IPS-NIHi11 (cell line): ENCODE measurements at regions not wholly inside any gene's neighbourhood (a gene's known extent, or its start where the extent isn't known, plus 50 kb on each side); places are given as distances from the start of the nearest gene placed in this dataset.

Source experiments
- DNase-seq: peaks from one replicate; pipeline ENCODE4 v3.0.0; 2012; ENCODE audit warnings: mixed read lengths, low spot score

DNA sequence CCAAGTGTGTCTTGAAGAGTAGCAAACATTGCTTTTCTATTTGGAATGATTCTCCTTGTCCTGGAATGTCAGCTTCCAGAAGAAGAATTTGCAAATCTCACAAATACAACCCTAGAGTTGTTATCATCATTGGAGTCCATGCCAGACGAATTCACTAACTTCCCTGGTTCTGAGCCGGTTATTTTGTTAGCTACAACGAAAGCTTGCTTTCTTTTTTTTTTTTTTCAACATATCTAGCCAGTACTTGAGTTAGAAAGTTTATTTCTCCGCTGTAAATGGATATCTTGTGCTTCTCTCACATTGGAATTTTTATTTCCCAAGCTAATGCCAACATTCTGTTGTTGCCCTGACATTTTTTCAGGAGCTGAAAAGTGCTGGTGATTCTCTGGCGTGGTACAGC lies 138.1 kb upstream of the POM121L12 start:
- DNase-seq: no peak

DNA sequence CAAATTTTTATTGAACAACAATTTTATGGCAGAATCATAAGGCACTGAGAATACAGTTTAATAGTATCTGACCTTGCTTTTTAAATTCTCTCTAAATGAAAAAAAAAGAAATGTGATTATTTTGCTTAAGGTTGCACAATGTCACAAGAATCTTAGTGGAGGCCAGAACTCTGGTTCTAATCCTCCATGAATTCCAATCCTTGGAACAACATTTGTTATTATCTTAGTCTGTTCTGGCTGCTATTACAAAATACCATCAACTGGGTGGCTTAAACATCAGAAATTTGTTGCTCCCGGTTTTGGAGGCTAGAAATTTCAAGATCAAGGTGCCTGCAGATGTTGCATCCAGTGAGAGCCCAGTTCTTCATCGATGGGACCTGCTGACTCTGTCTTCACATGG lies 158.2 kb upstream of the POM121L12 start:
- no peak for DNase-seq

DNA sequence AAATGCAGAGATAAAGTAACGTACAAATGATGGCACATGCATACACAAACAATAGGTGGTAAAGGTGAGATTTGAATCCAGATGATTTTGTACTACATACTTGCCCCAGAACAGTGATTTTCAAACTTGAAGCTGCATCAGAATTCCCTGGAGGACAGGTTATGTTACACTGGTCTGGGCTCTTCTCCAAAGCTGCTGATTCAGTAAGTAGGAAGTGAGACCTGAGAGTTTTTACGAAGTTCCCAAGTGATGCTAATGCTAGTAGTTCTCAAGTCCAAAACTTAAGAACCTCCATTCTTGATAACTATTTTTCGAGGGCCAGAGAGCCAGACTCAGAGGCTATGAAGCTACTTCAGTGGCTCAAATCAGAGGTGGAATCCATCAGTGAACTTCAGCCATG lies 159.0 kb upstream of the POM121L12 start:
- no peak for DNase-seq

DNA sequence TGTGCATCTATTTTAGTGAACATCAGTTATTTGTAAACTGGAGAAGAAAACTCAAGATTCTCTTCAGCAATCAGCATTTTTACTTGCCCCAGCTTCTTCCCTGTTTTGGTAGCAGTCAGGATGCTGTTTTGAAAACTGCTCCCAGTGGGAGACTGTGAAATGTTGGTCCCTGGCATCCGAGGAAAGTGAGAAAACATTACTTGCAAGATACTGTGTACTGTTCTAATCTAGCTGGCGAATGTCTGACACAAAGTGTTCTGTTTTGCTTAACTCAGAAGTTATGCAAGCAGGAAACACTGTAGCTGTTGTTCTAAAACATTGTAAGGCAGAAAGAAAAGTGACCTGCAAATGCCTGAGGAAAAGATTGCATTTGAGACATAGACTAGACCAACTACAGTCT lies 171.8 kb upstream of the POM121L12 start:
- no peak for DNase-seq

DNA sequence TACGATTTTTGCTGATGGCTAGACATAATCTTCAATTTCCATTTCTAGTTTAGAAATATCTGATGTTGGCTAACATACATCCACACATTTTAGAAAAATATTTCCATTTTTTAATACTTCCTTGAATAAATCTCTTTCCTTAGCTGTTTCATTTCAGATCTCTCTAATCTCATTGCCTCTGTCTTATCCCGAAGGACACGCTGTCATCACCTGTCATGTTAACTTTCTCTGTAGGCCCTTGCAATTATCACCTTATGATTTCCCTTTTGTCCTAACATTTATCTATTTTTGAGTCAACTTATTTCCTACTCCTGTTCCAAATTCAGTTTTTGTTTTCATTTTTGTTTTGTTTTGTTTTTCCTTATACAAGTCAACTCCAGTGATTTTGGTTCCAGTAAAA lies 173.1 kb upstream of the POM121L12 start:
- DNase-seq: no peak

DNA sequence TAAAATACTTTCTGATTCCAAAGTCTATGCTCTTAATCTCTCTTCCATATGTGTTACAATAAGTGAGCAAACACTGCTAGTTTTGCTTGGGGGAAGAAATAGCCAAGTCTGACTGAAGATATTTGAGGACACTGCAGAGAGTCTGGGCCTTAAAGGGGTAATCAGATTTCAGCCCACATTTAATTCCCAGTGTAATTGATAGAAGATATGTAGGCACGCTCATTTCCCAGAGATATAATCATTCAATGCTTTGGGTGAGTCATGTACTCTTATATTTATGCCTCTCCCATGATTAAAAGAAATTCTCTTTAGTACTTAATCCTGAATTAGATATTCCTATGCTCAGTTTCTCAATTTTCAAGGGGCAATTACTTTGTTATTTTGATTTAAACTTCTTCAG lies 178.1 kb upstream of the POM121L12 start:
- no peak for DNase-seq

DNA sequence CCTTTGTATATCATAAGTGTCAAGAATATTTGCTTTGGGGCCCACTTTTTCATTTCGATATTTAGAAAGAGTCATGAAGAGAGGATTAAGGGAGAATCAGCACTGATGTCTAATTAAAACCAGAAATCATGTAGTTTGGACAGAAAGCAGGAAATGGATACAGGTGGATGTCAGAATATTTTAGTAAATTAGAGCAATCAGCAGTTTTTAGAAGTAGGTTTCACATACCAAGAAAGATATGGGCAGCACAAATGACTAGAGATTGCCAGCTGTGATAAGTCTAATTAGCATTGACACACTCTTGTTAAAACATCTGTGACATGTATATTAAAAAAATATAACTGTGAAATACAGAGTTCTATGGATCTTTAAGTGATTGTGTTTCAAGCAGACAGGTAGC lies 180.8 kb upstream of the POM121L12 start:
- no peak for DNase-seq

DNA sequence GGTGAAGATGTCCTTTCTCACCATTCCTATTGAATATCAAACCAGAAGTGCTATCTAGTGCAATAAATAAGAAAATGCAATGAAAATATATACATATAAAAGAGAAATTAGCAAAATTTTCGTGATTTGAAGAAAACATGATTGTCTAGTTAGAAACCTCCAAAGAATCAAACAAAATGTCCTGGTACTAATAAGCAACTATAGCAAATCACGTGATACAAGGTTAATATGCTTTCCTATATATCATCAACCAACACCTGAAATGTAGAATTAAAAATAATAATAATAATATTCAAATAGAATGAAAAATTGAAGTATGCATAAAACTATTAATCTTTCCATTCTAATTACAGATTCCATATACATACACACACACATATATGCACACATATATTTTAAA lies 183.9 kb upstream of the POM121L12 start:
- DNase-seq: no peak

DNA sequence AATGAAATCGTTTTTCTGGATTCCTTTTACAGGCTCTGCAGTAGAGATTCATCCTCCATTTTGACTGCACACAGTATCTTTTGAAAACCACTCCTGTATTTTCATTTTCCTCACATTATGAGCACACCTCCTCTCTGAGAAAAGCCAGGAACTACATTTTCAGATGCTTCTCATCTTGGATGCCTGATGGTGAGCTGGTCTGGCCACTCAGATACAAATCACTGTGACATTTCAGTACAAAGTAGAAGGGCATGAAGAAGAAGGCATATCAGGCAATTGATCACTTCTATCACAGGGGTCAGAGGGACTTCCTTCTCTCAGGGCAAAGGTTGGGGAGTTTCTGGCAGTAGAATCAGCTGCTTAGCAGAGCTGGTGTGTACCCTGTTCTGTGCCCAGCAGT lies 192.0 kb upstream of the POM121L12 start:
- no peak for DNase-seq

DNA sequence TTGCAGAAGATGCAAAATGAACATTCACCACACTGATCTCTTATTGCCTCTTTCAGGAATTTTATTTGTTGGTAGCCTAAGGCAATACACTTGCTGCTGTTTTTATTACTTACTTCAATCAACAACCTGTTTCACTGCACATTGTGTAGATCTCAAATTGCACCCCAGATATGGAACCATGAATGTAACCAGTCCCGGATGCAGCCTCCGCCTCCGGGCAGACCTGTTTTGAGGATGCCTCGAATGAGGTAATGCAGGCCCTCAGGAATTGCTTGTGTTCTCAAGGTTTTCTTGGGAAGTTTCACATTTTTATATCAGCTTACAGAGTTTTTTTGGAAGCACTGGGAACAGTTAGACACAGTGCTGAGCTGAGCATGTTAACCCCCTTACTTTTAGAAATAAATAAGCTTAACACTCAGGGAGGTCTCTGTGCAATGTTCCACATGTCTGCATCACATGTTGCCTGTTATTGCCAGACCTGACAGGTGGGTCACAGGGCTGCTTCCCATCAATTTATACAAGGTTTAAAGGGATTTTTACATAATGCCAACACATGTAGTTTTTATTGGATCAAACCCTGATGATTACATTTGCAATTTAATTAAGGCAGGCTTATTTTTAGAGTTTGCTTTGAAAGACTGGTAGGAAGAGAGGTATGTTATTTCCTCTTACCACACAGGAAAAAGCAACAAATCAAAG lies 193.1 kb upstream of the POM121L12 start:
- DNase-seq: no peak

DNA sequence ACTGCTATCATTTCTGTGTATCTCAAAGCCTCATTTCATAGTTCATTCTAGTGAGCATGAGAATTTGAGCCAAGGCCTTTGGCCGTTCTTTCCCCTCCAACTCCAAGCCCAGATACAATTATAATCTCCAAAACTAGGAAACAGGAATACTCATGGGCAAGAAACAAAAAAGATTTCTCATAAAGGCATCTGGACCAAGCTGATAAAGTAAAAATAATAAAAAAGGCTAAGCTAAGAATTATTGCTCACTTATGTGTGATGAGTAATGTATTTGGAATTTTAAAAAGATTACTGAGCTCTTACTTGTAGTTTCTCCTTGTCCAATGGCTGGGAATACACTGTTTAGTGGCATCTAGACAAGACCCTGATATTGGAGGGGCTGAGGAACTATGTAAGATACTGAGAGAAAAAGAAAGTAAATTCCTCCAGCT lies 196.4 kb upstream of the POM121L12 start:
- DNase-seq: no peak

DNA sequence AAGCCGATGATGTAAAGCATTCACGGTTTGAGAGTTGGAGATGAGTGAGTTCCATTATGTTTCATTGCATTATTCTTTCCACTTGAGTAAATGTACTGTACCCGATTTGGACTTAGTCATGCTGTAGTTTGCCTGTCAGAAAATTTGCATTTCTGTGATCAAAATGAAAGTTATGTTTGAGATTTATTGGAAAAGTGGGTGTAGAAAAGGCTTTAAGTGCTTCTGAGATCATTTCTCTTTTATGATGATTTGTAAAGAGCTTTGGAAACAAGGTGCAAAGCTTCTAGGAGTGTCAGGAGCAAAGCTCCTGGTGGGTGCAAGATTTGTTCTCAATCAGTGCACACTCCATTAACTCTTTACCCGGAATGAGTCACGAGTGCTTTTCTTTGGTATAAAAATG lies 204.1 kb upstream of the POM121L12 start:
- no peak for DNase-seq

DNA sequence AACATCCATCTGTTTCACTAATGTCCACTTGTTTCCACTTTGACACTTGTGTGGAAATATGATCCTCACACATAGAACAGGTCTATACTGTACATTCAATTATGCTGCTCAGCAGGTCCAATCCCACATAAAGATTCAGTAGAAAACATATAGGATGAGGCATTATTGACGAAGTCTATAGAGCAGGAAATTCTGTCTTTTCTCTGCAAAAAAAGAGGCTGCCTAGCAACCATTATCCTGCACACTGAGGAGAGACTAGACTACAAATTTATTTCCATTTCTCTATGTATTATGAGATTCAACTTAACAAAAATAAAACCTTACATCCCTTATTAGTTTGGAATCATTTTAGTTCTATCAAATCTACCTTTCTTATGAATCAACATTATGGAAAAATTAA lies 204.6 kb upstream of the POM121L12 start:
- no peak for DNase-seq

DNA sequence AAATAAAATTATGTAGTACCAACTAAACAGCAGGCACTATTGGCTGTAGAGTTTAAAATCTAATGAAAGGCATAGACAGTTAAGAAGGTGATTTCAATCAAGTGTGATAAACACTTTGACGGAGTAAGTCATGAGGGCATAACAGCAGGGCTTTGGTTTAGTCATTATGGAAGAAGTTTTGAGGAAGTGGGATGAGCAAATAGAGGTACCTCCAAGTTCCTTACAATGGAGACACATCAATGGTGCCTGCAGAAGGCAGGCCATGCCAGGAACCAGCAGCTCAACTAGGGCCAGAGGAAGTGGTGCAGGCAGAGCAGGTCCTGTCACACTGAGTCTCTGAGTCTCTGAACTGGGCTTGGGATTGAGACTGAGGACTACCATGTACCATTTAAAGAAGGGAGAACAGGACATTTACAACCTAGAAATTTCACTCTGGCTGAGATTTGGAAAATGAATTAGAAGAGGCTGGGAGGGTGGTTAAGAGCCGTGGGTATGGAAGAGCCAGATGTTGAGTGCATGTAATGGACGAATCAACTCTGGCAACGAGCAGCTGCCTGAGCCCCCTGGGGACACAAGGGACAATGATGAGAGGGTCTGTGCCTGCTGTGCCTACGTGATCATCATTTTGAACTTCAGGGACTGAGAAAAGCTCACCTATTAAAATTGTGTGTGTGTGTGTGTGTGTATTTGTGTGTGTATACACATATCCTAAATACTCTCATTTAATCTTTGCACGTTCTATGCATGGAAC lies 208.7 kb upstream of the POM121L12 start:
- DNase-seq: no peak

DNA sequence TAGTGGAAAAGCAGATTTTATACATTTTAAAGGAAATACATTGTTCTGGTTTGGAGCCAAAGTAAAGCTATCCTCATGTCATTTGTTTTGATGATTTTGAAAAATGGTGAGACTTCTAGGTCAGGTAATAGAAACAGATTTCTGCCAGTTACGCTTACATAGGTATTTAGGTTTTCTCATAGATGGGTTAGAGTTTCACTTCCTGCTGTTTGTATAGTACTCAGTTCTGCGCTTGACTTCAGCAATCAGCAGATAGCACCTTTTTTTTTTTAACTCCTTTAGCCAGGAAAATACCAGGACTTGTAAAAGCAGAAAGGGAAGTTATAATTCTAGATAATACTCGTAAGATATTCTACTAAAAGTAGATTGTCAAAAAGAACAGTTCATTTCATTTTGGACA lies 209.8 kb upstream of the POM121L12 start:
- no peak for DNase-seq

DNA sequence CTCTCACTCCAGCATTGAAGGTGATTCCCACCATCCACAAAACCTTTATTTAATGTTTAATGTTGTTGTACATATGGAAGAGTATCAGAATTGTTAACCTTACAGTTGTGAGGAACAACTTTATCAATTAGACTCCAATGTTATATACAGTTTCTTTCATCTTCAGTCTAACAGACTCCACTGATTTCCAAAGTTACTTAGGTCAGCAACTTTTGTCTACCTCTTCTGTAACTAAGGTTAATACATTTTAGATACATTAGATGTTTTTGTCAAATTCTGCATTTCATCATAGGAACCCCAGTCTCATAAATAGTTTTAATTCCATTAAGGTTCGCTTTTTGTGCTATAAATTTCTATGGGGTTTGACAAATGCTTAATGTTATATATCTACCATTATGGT lies 223.9 kb upstream of the POM121L12 start:
- no peak for DNase-seq

DNA sequence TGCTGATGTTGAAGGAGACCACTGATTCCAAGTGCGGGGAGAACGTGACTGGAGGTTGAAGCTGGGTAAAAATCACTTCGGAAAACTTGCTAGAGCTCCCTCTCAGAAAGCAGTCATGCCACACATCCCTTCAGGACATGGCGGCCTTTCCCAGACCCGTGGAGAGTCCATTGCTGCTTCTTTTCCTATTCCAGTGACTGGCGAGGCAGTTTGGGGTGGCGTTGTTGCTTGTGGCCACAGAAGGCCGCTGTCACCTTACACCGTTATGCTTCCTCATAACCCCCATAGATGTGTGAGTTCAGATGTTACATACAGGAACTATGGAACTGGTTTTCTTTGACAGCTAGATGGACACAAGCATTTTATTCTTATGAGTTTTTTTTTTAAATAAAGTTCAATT lies 235.6 kb upstream of the POM121L12 start:
- no peak for DNase-seq

DNA sequence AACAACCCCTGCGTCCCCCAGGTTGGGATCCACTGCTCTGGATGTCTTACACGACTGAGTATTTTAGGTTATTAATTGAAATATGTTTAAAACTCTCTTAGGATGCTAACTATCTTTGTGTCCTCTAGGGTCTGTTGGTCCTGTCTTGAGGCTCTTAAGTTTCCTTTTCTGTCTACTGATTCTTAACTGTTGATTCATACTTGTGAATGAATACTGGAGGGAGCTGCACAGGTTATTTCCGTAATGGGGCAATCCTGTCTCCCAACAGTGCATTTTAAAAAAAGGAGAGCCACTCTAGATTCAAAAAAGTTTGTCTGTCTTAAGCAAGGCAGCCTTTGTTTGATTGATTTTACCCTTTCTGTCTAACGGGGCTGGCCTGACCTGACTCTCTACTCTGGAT lies 237.6 kb upstream of the POM121L12 start:
- no peak for DNase-seq

DNA sequence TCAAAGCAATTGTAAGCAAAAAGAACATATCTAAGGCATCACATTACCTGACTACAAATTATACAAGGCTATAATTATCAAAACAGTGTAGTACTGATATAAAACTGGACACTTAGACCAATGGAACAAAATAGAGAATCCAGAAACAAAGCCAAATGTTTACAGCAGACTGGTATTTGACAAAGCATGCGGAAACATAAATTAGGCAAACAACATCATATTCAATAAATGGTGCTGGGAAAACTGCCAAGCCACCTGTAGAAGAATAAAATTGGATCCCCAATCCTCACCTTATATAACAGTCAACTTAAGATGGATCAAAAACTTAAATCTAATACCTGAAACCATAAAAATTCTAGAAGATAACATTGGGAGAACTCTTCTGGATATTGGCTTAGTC lies 240.8 kb upstream of the POM121L12 start:
- no peak for DNase-seq

DNA sequence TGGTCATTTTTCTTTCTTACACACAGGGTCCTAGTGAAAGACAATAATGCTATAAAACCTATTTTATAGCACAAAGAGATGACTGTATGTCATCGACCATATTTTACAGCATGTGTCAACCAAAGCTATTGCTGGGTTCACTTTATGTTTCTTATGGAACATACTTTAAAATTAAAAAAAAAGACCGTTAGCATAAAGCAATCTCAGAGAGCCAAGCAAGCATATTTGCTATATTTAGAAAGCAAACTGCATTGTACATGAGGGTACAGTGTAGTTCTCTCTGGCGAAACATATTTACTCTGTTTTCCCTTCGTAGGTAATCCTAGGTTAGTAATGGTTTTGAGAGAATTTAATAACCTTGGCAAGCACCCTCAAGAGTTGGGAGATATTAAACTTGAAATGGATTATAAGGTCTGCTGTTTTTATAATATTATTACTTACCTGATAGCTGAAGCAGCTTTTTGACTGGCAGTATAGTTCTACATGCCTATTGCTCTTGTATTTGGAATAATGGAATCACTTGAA lies 244.2 kb upstream of the POM121L12 start:
- DNase-seq: no peak

DNA sequence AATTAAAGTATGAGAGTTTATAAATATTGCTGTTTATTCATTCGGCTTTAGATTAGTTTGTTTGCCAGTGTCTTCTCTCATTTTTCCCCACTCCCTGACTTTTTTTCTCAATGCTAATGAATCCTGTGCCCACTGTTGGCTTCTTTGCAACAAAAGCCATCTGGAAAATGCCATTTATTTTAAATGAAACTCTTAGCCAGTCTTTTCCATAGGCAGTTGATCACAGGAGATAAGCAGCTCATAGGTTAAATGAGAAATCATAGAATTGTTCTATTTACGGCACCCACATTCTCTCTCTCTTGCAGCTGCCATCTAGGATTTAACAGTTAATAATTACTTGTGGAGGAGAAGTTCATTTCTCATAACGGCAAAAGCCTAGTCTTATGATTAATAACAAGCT lies 249.3 kb upstream of the POM121L12 start:
- DNase-seq: no peak

DNA sequence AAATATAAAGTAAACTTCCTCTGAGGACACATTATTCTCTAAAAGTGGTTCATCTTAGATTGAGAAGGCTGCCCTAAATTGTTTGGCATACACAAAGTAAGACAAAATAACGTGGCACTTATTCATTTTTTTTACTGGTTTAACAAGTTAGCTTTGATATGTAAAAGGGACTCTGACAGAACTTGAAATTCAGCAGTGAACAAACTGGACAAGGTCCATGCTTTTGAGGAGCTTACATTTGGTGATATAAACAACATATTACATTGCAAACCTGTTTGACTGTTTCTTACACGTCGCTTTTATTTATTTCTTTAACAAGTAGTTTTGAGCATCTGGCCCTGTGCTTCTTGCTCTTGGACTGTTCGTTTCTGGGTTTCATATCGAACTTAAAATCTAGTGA lies 253.1 kb upstream of the POM121L12 start:
- no peak for DNase-seq

DNA sequence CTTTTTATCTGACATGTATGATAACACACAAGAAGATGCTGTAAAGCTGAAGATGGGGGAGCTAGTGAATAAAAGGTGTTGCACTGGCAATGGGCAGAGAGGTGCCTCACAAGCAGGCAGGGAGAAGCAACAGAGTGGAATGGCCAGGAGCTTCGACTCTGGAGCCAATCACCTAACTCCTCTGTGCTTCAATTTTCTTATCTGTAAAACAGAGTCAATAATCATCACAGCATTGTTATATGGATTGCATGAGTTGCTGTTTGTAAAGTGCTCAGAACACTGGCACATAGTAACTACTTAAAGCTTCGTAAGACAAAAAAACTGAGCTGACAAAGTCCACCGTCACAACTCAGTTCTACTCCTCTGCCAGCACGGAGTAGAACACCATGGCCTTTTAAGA lies 254.2 kb upstream of the POM121L12 start:
- DNase-seq: no peak

DNA sequence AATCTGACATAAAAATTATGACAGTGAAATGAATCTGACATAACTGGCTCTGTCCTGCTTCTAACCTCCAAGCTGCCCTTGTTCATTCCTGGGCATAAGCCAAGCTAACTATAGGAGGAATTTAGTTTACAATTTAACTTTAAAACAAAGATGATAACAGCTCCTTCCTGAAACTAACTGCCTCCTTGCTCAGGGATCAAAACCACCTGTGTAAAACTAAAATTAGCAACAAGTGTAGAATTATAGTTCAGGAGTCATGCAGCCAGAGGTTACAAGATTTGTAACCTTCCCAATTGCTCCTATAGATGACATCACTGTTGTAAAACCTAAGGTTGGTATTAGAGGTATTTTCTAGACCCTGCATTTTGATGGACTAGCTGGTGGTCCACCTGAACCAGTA lies 256.4 kb upstream of the POM121L12 start:
- no peak for DNase-seq
